HepG2 (cell line): ENCODE measurements at regions not wholly inside any gene's neighbourhood (a gene's known extent, or its start where the extent isn't known, plus 50 kb on each side); places are given as distances from the start of the nearest gene placed in this dataset.

Experiments used
- ATAC-seq: fragments of 200-7000 bp; cut with Tn5 transposase; 3 replicates; pipeline ENCODE4 v1.9.1; 2020; ENCODE audit warnings: mild to moderate bottlenecking, moderate library complexity
- BruUV-seq: library from RNA; stranded (reverse); fragments of 400-500 nt; replicated peaks from 2 replicates; lab custom pipeline; 2021; lab: Mats Ljungman, UMichigan
- CTCF ChIA-PET: fragments of 300-600 bp; formaldehyde crosslinking; extraction: SDS; loops from one replicate; lab custom pipeline; 2021; ENCODE audit warnings: low total read pairs, inconsistent platforms, low intra/inter-chr PET ratio; lab: Yijun Ruan, JAX
- POLR2A ChIA-PET: fragments of 350-600 bp; sonication (Branson Sonifier 250); formaldehyde crosslinking; loops from one replicate; lab custom pipeline; 2020; ENCODE audit warnings: antibody characterized with exemption, inconsistent platforms; lab: Yijun Ruan, JAX
- DNase-seq: peaks from one replicate; pipeline ENCODE4 v3.0.0-alpha.2; 2015; ENCODE audit warnings: low spot score
- FAIRE-seq: peaks from 3 replicates; lab custom pipeline; 2011; peaks lifted over from hg19 to GRCh38; lab: Jason Lieb, UNC
- H2AFZ ChIP-seq: one replicate; pipeline ENCODE4 v1.6.1; 2011; ENCODE audit warnings: low read length, inconsistent platforms
- H3K27ac ChIP-seq: fragments of 300-600 bp; 3 replicates; pipeline ENCODE4 v1.8.0; 2011; ENCODE audit warnings: mixed run types, mild to moderate bottlenecking, mixed read lengths, low read length, inconsistent platforms; ENCODE audit not compliant: insufficient read depth; ENCODE audit errors: extremely low read length
- H3K27me3 ChIP-seq, 2 experiments: fragments of 200-600 bp in 1 of 2; 2 replicates in 1 of 2; 3 replicates in 1 of 2; pipeline versions ENCODE4 v1.6.0 to v1.8.0; 2011; ENCODE audit warnings: low read length in 2 of 2, mild to moderate bottlenecking in 2 of 2, moderate library complexity in 2 of 2, inconsistent platforms in 1 of 2; ENCODE audit not compliant: insufficient read depth in 2 of 2, control insufficient read depth in 1 of 2
- H3K36me3 ChIP-seq, 2 experiments: fragments of 200-600 bp in 1 of 2; replicated peaks in 1 of 2; 2 replicates in 1 of 2; 3 replicates in 1 of 2; pipeline versions ENCODE4 v1.5.1 to v1.8.0; 2011; ENCODE audit warnings: low read length in 2 of 2, inconsistent platforms in 1 of 2; ENCODE audit not compliant: insufficient read depth in 2 of 2, control insufficient read depth in 1 of 2
- H3K4me1 ChIP-seq: 2 replicates; pipeline ENCODE4 v1.5.1; 2012; ENCODE audit warnings: low read length, inconsistent platforms; ENCODE audit not compliant: insufficient read depth
- H3K4me2 ChIP-seq: 2 replicates; pipeline ENCODE4 v1.6.0; 2011; ENCODE audit warnings: low read depth, low read length, inconsistent platforms
- H3K4me3 ChIP-seq, 3 experiments: fragments of 200-600 bp in 1 of 3; sonication (generic), shearing (Covaris generic) in 1 of 3; replicated peaks in 1 of 3; 2 replicates each; pipeline ENCODE4 v1.5.1; 2011 to 2016; ENCODE audit warnings: low read length in 3 of 3, inconsistent platforms in 2 of 3, low read depth in 2 of 3, mild to moderate bottlenecking in 2 of 3, control low read depth in 1 of 3, mixed read lengths in 1 of 3; ENCODE audit not compliant: insufficient read depth in 1 of 3
- H3K79me2 ChIP-seq: one replicate; pipeline ENCODE4 v1.6.1; 2011; ENCODE audit warnings: low read length, inconsistent platforms; ENCODE audit not compliant: insufficient read depth
- H3K9ac ChIP-seq: 2 replicates; pipeline ENCODE4 v1.6.0; 2011; ENCODE audit warnings: mild to moderate bottlenecking, low read depth, low read length, inconsistent platforms; ENCODE audit not compliant: insufficient read depth
- H3K9me3 ChIP-seq: 2 replicates; pipeline ENCODE4 v1.5.1; 2012; ENCODE audit warnings: mild to moderate bottlenecking, low read length
- H4K20me1 ChIP-seq: 2 replicates; pipeline ENCODE4 v1.6.0; 2011; ENCODE audit warnings: inconsistent platforms, mild to moderate bottlenecking, low read length, moderate library complexity; ENCODE audit not compliant: insufficient read depth
- AKAP8 ChIP-seq: sonication (generic); formaldehyde crosslinking; IDR thresholded peaks from 2 replicates; pipeline ENCODE4 v1.5.1; 2020; ENCODE audit warnings: mild to moderate bottlenecking, missing genetic modification reagents
- ARID5B ChIP-seq: IDR thresholded peaks from 2 replicates; pipeline ENCODE4 v1.4.0; 2020; ENCODE audit warnings: mild to moderate bottlenecking, missing genetic modification reagents
- ISL2 ChIP-seq: sonication (generic); formaldehyde crosslinking; IDR thresholded peaks from 2 replicates; pipeline ENCODE4 v1.5.0; 2020; ENCODE audit warnings: missing genetic modification reagents
- POGK ChIP-seq: sonication (generic); formaldehyde crosslinking; conservative IDR thresholded peaks from 2 replicates; pipeline ENCODE4 v1.8.0; 2022; ENCODE audit warnings: mild to moderate bottlenecking, moderate library complexity, missing genetic modification reagents
- SETDB1 ChIP-seq: sonication (generic); formaldehyde crosslinking; IDR thresholded peaks from 2 replicates; pipeline ENCODE4 v1.5.1; 2020; ENCODE audit warnings: missing genetic modification reagents, mild to moderate bottlenecking, borderline replicate concordance
- SMYD3 ChIP-seq: sonication (generic); formaldehyde crosslinking; IDR thresholded peaks from 2 replicates; pipeline ENCODE4 v1.8.1; 2023; ENCODE audit warnings: mild to moderate bottlenecking, missing genetic modification reagents
- ZC3H4 ChIP-seq: sonication (generic); formaldehyde crosslinking; IDR thresholded peaks from 2 replicates; pipeline ENCODE4 v1.4.0; 2020; ENCODE audit warnings: missing genetic modification reagents, borderline replicate concordance
- ZNF225 ChIP-seq: sonication (generic); formaldehyde crosslinking; IDR thresholded peaks from 2 replicates; pipeline ENCODE4 v1.4.0; 2020; ENCODE audit warnings: mild to moderate bottlenecking, missing genetic modification reagents
- ZNF569 ChIP-seq: sonication (generic); formaldehyde crosslinking; IDR thresholded peaks from 2 replicates; pipeline ENCODE4 v1.5.0; 2020; ENCODE audit warnings: mild to moderate bottlenecking, missing genetic modification reagents, moderate library complexity, borderline replicate concordance
- ZNF891 ChIP-seq: sonication (generic); formaldehyde crosslinking; IDR thresholded peaks from 2 replicates; pipeline ENCODE4 v1.5.0; 2020; ENCODE audit warnings: mild to moderate bottlenecking, missing genetic modification reagents
- WGBS: methylation state at CpG from one replicate; pipeline ENCODE4 v1.1.6; 2017; ENCODE audit warnings: low lambda C conversion rate; 5-methylcytosine and 5-hydroxymethylcytosine counted together
- in situ Hi-C: cut with HindIII; loops from 2 replicates; pipeline ENCODE4 v1.10.0; 2017; ENCODE audit warnings: low pct_unique_long_range_greater_than_20kb; ENCODE audit not compliant: extremely low pct_ligation_motif_present
- intact Hi-C: fragments of 100-400 bp; cut with micrococcal nuclease; formaldehyde crosslinking; loops from one replicate; pipeline ENCODE4 v1.10.0; 2022; ENCODE audit not compliant: unreplicated experiment

GRCh38 chr3:44045476-44046275, 196.0 kb upstream of the TOPAZ1 start:
- Histone ChIP-seq H3K9ac (no peak overlapping the region), H3K4me3 (no peak overlapping the region), H3K79me2 (no peaks in the 10 kb centered on the region), H2AFZ (no peak overlapping the region), H3K27me3 (peaks cover 2 to 22% of the 10 kb centered on the region in 2 experiments; a peak in 3 of 5 replicates), H4K20me1 (no peaks in the 10 kb centered on the region), H3K4me1 (no peaks in the 10 kb centered on the region), H3K36me3 (no peaks in the 10 kb centered on the region), H3K9me3 (no peaks in the 10 kb centered on the region), H3K4me2 (no peak overlapping the region), H3K27ac (no peak overlapping the region)
- ATAC-seq (no peak), FAIRE-seq (no peak), DNase-seq (no peak)
- in situ Hi-C loops (no loop called here), intact Hi-C loops (loop anchor here (5.0 kb wide), 1 partner anchor 582 kb away; the partner anchor contains the start of gene ZNF197)
- BruUV-seq, result no TSS peak
- POLR2A ChIA-PET, result no interaction called here
- TF ChIP-seq SETDB1 (CRISPR knock-in tag) (no peak), ZNF225 (CRISPR knock-in tag) (no peak), AKAP8 (CRISPR knock-in tag) (no peak), ZNF569 (CRISPR knock-in tag) (no peak), ZC3H4 (CRISPR knock-in tag) (no peak), ZNF891 (CRISPR knock-in tag) (no peak), ARID5B (CRISPR knock-in tag) (no peak), SMYD3 (CRISPR knock-in tag) (no peak), ISL2 (CRISPR knock-in tag) (no peak), POGK (no peak)
- under 1% methylated on average over 4 of the region's 4 CpGs for WGBS
- CTCF ChIA-PET, result no interaction called here
